ENCODE measurements at regions not wholly inside any gene's neighbourhood (a gene's known extent, or its start where the extent isn't known, plus 50 kb on each side); places are given as distances from the start of the nearest gene placed in this dataset.

- H3K27ac Mint-ChIP-seq (ENCODE audit: unreplicated experiment), result no peak overlapping the region
- no peak for DNase-seq (ENCODE audit: extremely low spot score, unreplicated experiment)
- no peaks in the 10 kb centered on the region for H3K36me3 Mint-ChIP-seq (ENCODE audit: unreplicated experiment)
- H3K4me3 Mint-ChIP-seq (ENCODE audit: unreplicated experiment), result no peak overlapping the region
- no peaks in the 10 kb centered on the region for H3K27me3 Mint-ChIP-seq (ENCODE audit: unreplicated experiment)
- H3K9me3 Mint-ChIP-seq (ENCODE audit: unreplicated experiment), result peaks cover 36% of the 10 kb centered on the region
- H3K4me1 Mint-ChIP-seq (ENCODE audit: unreplicated experiment), result no peaks in the 10 kb centered on the region
- no peak for TF ChIP-seq CTCF (IDR thresholded peaks at IDR 0.05)
These were observed 687.9 kb upstream of the GRM7 start for GRCh38 chr3:6172871-6173642.

GRCh38 chr3:6177417-6177816 is 683.5 kb upstream of the GRM7 start:
- no peak for DNase-seq (ENCODE audit: extremely low spot score, unreplicated experiment)
- no peaks in the 10 kb centered on the region for H3K36me3 Mint-ChIP-seq (ENCODE audit: unreplicated experiment)
- H3K4me3 Mint-ChIP-seq (ENCODE audit: unreplicated experiment), result no peak overlapping the region
- peaks cover 44% of the 10 kb centered on the region for H3K9me3 Mint-ChIP-seq (ENCODE audit: unreplicated experiment)
- no peaks in the 10 kb centered on the region for H3K4me1 Mint-ChIP-seq (ENCODE audit: unreplicated experiment)
- no peak overlapping the region for H3K27ac Mint-ChIP-seq (ENCODE audit: unreplicated experiment)
- no peaks in the 10 kb centered on the region for H3K27me3 Mint-ChIP-seq (ENCODE audit: unreplicated experiment)
- no peak for TF ChIP-seq CTCF (IDR thresholded peaks at IDR 0.05)

- DNase-seq (ENCODE audit: extremely low spot score, unreplicated experiment), result no peak
- Mint-ChIP-seq H3K27ac (ENCODE audit: unreplicated experiment) (no peak overlapping the region), H3K27me3 (ENCODE audit: unreplicated experiment) (no peaks in the 10 kb centered on the region), H3K9me3 (ENCODE audit: unreplicated experiment) (peaks cover 52% of the 10 kb centered on the region), H3K4me1 (ENCODE audit: unreplicated experiment) (no peaks in the 10 kb centered on the region), H3K36me3 (ENCODE audit: unreplicated experiment) (no peaks in the 10 kb centered on the region), H3K4me3 (ENCODE audit: unreplicated experiment) (no peak overlapping the region)
- TF ChIP-seq CTCF (IDR thresholded peaks at IDR 0.05), result no peak
These were observed 681.2 kb upstream of the GRM7 start for GRCh38 chr3:6179761-6180160.

- Mint-ChIP-seq H3K4me1 (ENCODE audit: unreplicated experiment) (no peaks in the 10 kb centered on the region), H3K27me3 (ENCODE audit: unreplicated experiment) (no peaks in the 10 kb centered on the region), H3K4me3 (ENCODE audit: unreplicated experiment) (no peak overlapping the region), H3K36me3 (ENCODE audit: unreplicated experiment) (no peaks in the 10 kb centered on the region), H3K9me3 (ENCODE audit: unreplicated experiment) (peaks cover 52% of the 10 kb centered on the region), H3K27ac (ENCODE audit: unreplicated experiment) (no peak overlapping the region)
- TF ChIP-seq CTCF (IDR thresholded peaks at IDR 0.05), result no peak
- DNase-seq (ENCODE audit: extremely low spot score, unreplicated experiment), result no peak
These were observed 680.7 kb upstream of the GRM7 start for GRCh38 chr3:6180171-6180570.

GRCh38 chr3:6182476-6182875 is 678.4 kb upstream of the GRM7 start:
- Mint-ChIP-seq H3K4me3 (ENCODE audit: unreplicated experiment) (no peak overlapping the region), H3K4me1 (ENCODE audit: unreplicated experiment) (no peaks in the 10 kb centered on the region), H3K36me3 (ENCODE audit: unreplicated experiment) (no peaks in the 10 kb centered on the region), H3K9me3 (ENCODE audit: unreplicated experiment) (peaks cover 61% of the 10 kb centered on the region), H3K27me3 (ENCODE audit: unreplicated experiment) (no peaks in the 10 kb centered on the region), H3K27ac (ENCODE audit: unreplicated experiment) (no peak overlapping the region)
- no peak for DNase-seq (ENCODE audit: extremely low spot score, unreplicated experiment)
- no peak for TF ChIP-seq CTCF (IDR thresholded peaks at IDR 0.05)

All from osteocyte (in vitro differentiated cells).